ENCODE measurements at regions not wholly inside any gene's neighbourhood (a gene's known extent, or its start where the extent isn't known, plus 50 kb on each side); places are given as distances from the start of the nearest gene placed in this dataset.

- no peak overlapping the region for H3K27ac ChIP-seq (replicated peaks)
- H3K36me3 ChIP-seq: no peaks in the 10 kb centered on the region
- H3K9me3 ChIP-seq (replicated peaks): no peaks in the 10 kb centered on the region
- no peak for DNase-seq
- intact Hi-C loops (cut with micrococcal nuclease): no loop called here
- no peak for TF ChIP-seq CTCF (IDR thresholded peaks at IDR 0.05; ENCODE audit: borderline replicate concordance)
- peaks cover 4% of the 10 kb centered on the region for H3K4me1 ChIP-seq
- H3K4me3 ChIP-seq: no peak overlapping the region
- no peaks in the 10 kb centered on the region for H3K27me3 ChIP-seq (ENCODE audit: low read depth)
Observed at GRCh38 chr6:63371104-63371715, 51.4 kb upstream of the LGSN start.

- intact Hi-C loops (cut with micrococcal nuclease): no loop called here
- H3K27ac ChIP-seq (replicated peaks): no peak overlapping the region
- H3K4me1 ChIP-seq: peaks cover 4% of the 10 kb centered on the region
- H3K9me3 ChIP-seq (replicated peaks): peaks cover 2% of the 10 kb centered on the region
- no peaks in the 10 kb centered on the region for H3K36me3 ChIP-seq
- TF ChIP-seq CTCF (IDR thresholded peaks at IDR 0.05; ENCODE audit: borderline replicate concordance): no peak
- H3K27me3 ChIP-seq (ENCODE audit: low read depth): no peaks in the 10 kb centered on the region
- no peak overlapping the region for H3K4me3 ChIP-seq
- DNase-seq: no peak
Observed at GRCh38 chr6:63372951-63373533, 53.3 kb upstream of the LGSN start.

GRCh38 chr6:63389191-63389844, 69.5 kb upstream of the LGSN start:
- TF ChIP-seq CTCF (IDR thresholded peaks at IDR 0.05; ENCODE audit: borderline replicate concordance): no peak
- DNase-seq: no peak
- intact Hi-C loops (cut with micrococcal nuclease): no loop called here

GRCh38 chr6:63391203-63391970, 71.6 kb upstream of the LGSN start:
- Histone ChIP-seq H3K4me3 (no peak overlapping the region), H3K36me3 (no peaks in the 10 kb centered on the region), H3K27ac (replicated peaks) (no peak overlapping the region), H3K27me3 (ENCODE audit: low read depth) (no peaks in the 10 kb centered on the region), H3K9me3 (replicated peaks) (no peaks in the 10 kb centered on the region), H3K4me1 (no peaks in the 10 kb centered on the region)
- no peak for TF ChIP-seq CTCF (IDR thresholded peaks at IDR 0.05; ENCODE audit: borderline replicate concordance)
- intact Hi-C loops (cut with micrococcal nuclease): no loop called here
- DNase-seq: no peak

More at GRCh38 chr6:63389191-63389844, 69.5 kb upstream of the LGSN start:
- Histone ChIP-seq H3K36me3 (no peaks in the 10 kb centered on the region), H3K27me3 (ENCODE audit: low read depth) (no peaks in the 10 kb centered on the region), H3K9me3 (replicated peaks) (no peaks in the 10 kb centered on the region), H3K4me3 (no peak overlapping the region), H3K27ac (replicated peaks) (no peak overlapping the region), H3K4me1 (no peaks in the 10 kb centered on the region)

GRCh38 chr6:63392092-63392724, 72.4 kb upstream of the LGSN start:
- Histone ChIP-seq H3K27ac (replicated peaks) (no peak overlapping the region), H3K4me3 (no peak overlapping the region), H3K9me3 (replicated peaks) (no peaks in the 10 kb centered on the region), H3K27me3 (ENCODE audit: low read depth) (no peaks in the 10 kb centered on the region), H3K36me3 (no peaks in the 10 kb centered on the region), H3K4me1 (no peaks in the 10 kb centered on the region)
- intact Hi-C loops (cut with micrococcal nuclease): no loop called here
- no peak for DNase-seq
- no peak for TF ChIP-seq CTCF (IDR thresholded peaks at IDR 0.05; ENCODE audit: borderline replicate concordance)
